ENCODE measurements at regions not wholly inside any gene's neighbourhood (a gene's known extent, or its start where the extent isn't known, plus 50 kb on each side); places are given as distances from the start of the nearest gene placed in this dataset.

DNA sequence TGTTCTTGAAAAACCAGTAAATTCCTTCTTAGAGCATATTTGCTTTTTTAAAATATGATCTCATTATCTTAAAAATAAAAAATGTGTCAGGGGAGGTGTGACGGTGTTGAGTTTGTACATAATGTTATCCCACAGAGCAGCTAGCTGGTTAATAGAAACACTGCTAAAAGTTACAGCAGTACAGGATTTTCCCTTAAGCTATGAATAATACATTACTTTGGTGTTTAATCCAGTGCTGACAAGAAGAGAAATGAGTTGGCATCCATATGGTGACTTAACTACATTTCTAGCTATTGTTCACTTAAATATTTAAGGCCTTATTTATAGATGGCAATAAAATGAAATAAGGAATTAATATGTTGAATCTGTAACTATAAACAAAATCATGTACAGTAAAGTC is 883.1 kb downstream of the CDH18 start:
- no peak for TF ChIP-seq CTCF (IDR thresholded peaks at IDR 0.05)

GRCh38 chr5:19122923-19123322 is 865.1 kb downstream of the CDH18 start:
- Histone ChIP-seq H4K20me1 (ENCODE audit: insufficient read depth, low read length) (no peaks in the 10 kb centered on the region), H3K27ac (ENCODE audit: low read depth in 1 of 2, low read length in 2 of 2) (no peak overlapping the region), H3K27me3 (ENCODE audit: control insufficient read depth in 2 of 2, insufficient read depth in 2 of 2, low read length in 2 of 2) (no peaks in the 10 kb centered on the region), H3K79me2 (ENCODE audit: insufficient read depth, low read length) (no peaks in the 10 kb centered on the region), H3K9ac (ENCODE audit: insufficient read depth, low read length, poor library complexity, severe bottlenecking) (no peak overlapping the region), H3K36me3 (replicated peaks in 1 of 2; ENCODE audit: control insufficient read depth in 1 of 2, insufficient read depth in 2 of 2, low read length in 2 of 2) (no peaks in the 10 kb centered on the region), H3K4me1 (ENCODE audit: control insufficient read depth in 1 of 2, insufficient read depth in 2 of 2, low read length in 2 of 2) (no peaks in the 10 kb centered on the region), H3K4me2 (replicated peaks; ENCODE audit: extremely low read depth, low read length, poor library complexity, severe bottlenecking) (no peak overlapping the region), H3K4me3 (replicated peaks in 1 of 3; ENCODE audit: low read depth in 2 of 3, low read length in 3 of 3) (no peak overlapping the region), H2AFZ (ENCODE audit: insufficient read depth, low read depth, low read length, poor library complexity, severe bottlenecking) (no peak overlapping the region), H3K9me3 (replicated peaks in 1 of 2; ENCODE audit: control insufficient read depth in 1 of 2, insufficient read depth in 1 of 2, low read length in 2 of 2) (peaks cover 0 to 2% of the 10 kb centered on the region in 2 donors)
- H3K4me1 Mint-ChIP-seq: no peaks in the 10 kb centered on the region
- no peaks in the 10 kb centered on the region for H3K36me3 Mint-ChIP-seq
- no peak overlapping the region for H3K27ac Mint-ChIP-seq
- no peak for TF ChIP-seq CTCF (IDR thresholded peaks at IDR 0.05)
- H3K27me3 Mint-ChIP-seq (ENCODE audit: low read depth in 3 of 3): no peaks in the 10 kb centered on the region
- no CpG with 5 or more reads among the region's 1 CpG for WGBS (ENCODE audit: insufficient coverage)
- peaks cover 0 to 4% (median 2%) of the 10 kb centered on the region in 7 donors for H3K9me3 Mint-ChIP-seq
- intact Hi-C loops (cut with micrococcal nuclease): no loop called here
- DNase-seq: no peak
- no peak overlapping the region for H3K4me3 Mint-ChIP-seq

More for the DNA sequence above, 883.1 kb downstream of the CDH18 start:
- Mint-ChIP-seq H3K4me3 (no peak overlapping the region), H3K27ac (no peak overlapping the region), H3K36me3 (no peaks in the 10 kb centered on the region), H3K4me1 (no peaks in the 10 kb centered on the region), H3K9me3 (peaks cover 0 to 9% (median 4%) of the 10 kb centered on the region in 7 donors), H3K27me3 (ENCODE audit: low read depth in 3 of 3) (no peaks in the 10 kb centered on the region)
- Histone ChIP-seq H3K36me3 (replicated peaks in 1 of 2; ENCODE audit: control insufficient read depth in 1 of 2, insufficient read depth in 2 of 2, low read length in 2 of 2) (no peaks in the 10 kb centered on the region), H3K9me3 (replicated peaks in 1 of 2; ENCODE audit: control insufficient read depth in 1 of 2, insufficient read depth in 1 of 2, low read length in 2 of 2) (peaks cover 0 to 3% of the 10 kb centered on the region in 2 donors), H3K4me1 (ENCODE audit: control insufficient read depth in 1 of 2, insufficient read depth in 2 of 2, low read length in 2 of 2) (no peaks in the 10 kb centered on the region), H3K9ac (ENCODE audit: insufficient read depth, low read length, poor library complexity, severe bottlenecking) (no peak overlapping the region), H3K27me3 (ENCODE audit: control insufficient read depth in 2 of 2, insufficient read depth in 2 of 2, low read length in 2 of 2) (no peaks in the 10 kb centered on the region), H2AFZ (ENCODE audit: insufficient read depth, low read depth, low read length, poor library complexity, severe bottlenecking) (no peak overlapping the region), H3K27ac (ENCODE audit: low read depth in 1 of 2, low read length in 2 of 2) (no peak overlapping the region), H3K79me2 (ENCODE audit: insufficient read depth, low read length) (no peaks in the 10 kb centered on the region), H3K4me3 (replicated peaks in 1 of 3; ENCODE audit: low read depth in 2 of 3, low read length in 3 of 3) (no peak overlapping the region), H4K20me1 (ENCODE audit: insufficient read depth, low read length) (no peaks in the 10 kb centered on the region), H3K4me2 (replicated peaks; ENCODE audit: extremely low read depth, low read length, poor library complexity, severe bottlenecking) (no peak overlapping the region)
- WGBS (ENCODE audit: insufficient coverage): no CpG with 5 or more reads among the region's 1 CpG
- DNase-seq: no peak
- intact Hi-C loops (cut with micrococcal nuclease): no loop called here

Measured in CD14-positive monocyte (primary cell).